Testis (tissue), 2 donors: ENCODE measurements at regions not wholly inside any gene's neighbourhood (a gene's known extent, or its start where the extent isn't known, plus 50 kb on each side); places are given as distances from the start of the nearest gene placed in this dataset.

Experiments used
- POLR2A ChIP-seq: fragments of 450-650 bp; IDR thresholded peaks from one replicate; pipeline ENCODE4 v1.6.1; 2017; ENCODE audit warnings: antibody characterized with exemption, mild to moderate bottlenecking, moderate library complexity
- TF ChIP-seq, protein P1 (sequence below), 3 experiments: fragments of 450-650 bp in 2 of 3; fragments of 200-600 bp in 1 of 3; sonication (generic) in 1 of 3; IDR thresholded peaks; one replicate each; pipeline ENCODE4 v1.5.1; 2016 to 2019; ENCODE audit warnings: antibody characterized with exemption in 3 of 3, mild to moderate bottlenecking in 2 of 3, moderate library complexity in 1 of 3

DNA sequence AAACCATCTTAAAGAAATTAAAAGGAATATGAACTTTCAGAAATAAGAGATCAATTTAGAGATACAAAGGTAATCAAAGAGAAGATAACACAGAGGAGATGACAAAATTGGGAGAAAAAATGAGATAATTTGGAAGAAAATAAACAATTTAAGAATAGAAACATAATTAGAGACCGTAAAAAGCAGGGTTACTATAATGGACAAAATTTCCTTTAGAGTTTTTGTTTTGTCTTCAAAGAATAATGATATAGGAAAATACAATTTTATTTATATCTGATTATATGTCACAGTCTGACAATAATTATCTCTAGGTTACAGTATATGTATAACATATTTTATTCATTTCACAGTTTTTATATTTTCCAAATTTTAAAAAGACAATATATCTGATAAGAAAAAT lies 716.4 kb upstream of the ZNF804A start:
- TF ChIP-seq, protein P1, sequence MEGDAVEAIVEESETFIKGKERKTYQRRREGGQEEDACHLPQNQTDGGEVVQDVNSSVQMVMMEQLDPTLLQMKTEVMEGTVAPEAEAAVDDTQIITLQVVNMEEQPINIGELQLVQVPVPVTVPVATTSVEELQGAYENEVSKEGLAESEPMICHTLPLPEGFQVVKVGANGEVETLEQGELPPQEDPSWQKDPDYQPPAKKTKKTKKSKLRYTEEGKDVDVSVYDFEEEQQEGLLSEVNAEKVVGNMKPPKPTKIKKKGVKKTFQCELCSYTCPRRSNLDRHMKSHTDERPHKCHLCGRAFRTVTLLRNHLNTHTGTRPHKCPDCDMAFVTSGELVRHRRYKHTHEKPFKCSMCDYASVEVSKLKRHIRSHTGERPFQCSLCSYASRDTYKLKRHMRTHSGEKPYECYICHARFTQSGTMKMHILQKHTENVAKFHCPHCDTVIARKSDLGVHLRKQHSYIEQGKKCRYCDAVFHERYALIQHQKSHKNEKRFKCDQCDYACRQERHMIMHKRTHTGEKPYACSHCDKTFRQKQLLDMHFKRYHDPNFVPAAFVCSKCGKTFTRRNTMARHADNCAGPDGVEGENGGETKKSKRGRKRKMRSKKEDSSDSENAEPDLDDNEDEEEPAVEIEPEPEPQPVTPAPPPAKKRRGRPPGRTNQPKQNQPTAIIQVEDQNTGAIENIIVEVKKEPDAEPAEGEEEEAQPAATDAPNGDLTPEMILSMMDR (IDR thresholded peaks at IDR 0.05): no peak
- no peak for TF ChIP-seq POLR2A
